T-helper 2 cell (primary cell): ENCODE measurements at regions not wholly inside any gene's neighbourhood (a gene's known extent, or its start where the extent isn't known, plus 50 kb on each side); places are given as distances from the start of the nearest gene placed in this dataset.

Experiments used
- DNase-seq, 5 experiments: peaks; one replicate each; pipeline versions ENCODE4 v3.0.0 to v3.0.0-alpha.2; 2012 to 2022

DNA sequence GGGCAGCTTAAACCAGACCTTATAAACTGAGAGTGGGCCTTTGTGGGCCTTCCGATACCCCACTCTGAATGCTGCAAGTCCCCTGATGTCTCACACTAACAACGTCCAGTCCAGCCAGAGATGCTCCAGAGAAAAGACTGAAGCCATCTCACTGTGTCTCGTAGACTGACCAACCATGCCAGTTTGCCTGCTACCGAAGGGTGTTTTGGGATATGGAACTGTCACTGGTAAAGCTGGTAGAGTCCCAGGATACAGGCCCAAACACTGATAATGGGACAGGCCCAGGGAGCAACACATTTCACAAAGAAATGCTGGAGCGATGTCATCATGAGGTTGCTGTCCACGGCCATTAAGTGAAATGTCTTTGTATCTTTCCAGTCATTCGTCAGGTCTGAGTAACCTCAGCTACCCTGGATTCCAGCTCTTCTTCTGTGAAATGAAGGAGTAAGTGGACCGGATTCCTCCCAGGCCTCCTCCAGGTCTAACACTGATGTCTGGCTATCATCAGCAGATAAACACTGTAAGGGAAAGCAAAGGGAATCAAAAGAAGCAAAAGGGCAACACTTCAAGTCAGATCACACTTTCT is 81.6 kb downstream of the SLC5A7 start:
- no peak for DNase-seq

DNA sequence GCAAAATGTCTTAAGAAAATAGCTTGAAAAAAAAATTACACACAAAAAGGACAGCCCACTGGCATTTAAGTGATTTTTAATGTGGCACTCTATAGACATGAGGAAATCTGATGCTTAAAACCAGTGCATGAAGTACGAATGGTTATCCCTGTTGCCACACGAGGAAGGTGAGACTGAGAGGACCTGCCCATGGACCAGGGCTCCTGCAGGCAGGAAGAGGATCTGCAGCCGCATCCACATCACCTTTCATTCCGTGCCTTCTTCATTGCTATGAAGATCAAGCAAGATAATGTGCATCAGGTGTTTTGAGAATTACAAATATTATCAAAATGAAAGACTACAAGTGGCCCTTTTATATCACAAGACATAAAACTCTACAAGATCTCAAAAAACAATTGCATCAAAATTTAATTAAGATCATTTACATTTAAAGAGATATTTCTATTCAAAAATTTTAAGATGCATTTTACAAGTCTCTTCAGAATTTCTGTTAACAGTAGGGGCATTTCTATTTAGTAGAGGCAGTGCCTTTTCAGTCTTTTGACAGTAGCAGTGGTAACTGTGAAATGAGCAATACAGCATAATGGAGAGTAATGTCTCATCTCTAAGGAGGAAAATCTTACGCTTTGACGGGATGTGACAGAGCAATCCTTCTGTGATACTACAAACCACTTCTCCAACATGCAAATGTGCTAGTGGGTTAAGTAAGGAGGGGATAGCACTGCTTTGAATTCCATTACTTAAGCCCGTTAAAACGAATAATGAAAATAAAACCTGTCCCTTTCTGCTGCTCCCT is 83.4 kb downstream of the SLC5A7 start:
- no peak for DNase-seq

DNA sequence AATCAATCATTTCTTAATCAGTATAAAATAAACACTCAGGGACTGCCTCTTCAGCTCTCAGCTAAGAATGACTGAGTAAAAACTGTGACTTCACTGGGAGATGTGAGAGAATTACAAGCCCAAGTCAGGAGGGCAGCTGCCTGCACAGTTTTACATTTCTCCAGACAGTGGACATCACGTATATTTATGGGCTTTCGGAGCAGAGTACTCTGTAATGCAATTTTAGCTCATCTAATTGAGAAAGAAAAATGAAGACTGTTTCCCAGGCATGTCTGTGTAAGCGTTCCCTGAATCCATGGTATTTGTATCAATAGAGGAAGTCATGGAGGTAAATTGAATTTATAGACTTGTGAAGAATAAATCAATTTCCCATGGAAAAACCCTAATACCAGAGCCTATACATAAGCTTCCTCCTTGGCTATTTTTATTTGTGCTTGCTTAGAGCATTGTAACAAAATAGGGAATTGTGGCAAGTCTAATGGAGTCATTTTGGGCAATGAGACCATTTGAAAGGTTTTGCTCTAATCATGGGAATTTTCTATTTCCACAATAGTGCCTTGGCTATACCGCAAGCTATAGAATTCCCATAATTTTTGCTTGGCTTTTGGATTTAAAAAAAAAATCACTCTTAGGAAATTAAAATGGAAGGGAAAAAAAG is 87.2 kb downstream of the SLC5A7 start:
- DNase-seq, result no peak

DNA sequence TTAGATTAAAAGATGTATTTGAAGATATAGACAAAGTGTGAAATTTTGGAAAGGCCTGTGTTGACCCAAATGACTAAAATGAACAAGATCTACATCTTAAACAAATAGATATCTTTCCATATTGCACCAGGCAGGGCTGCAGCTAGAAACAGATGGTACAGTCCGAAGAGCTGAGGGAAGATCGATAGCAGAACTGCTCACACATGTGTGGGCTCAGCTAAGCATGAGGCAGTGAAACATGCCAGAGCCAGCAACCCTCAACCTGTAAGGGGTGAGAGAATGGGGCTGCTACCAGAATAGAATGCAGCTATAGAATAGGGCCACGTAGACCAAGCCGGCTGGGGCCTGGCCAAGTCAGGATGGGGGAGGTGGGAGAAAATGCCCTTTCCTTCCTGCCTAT is 87.8 kb downstream of the SLC5A7 start:
- DNase-seq, result no peak

DNA sequence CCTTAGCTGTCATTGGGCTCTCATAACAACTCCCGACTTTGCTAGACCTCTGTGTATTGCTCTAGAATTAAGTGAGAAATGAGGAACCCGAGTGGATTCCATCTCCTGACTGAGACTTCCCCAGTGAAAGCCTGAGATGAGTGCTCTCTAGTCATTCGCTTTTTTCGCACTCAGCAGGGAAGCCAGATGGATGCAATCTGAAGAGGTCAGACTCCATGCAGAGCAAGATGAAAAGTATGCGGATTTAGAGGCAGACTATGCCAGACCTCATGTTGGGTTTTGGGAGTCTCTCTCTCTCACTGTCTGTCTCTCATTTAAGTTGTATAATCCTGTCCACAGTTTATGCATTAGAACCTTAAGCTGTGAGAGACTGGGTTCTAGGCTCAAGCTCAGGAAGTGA is 88.6 kb downstream of the SLC5A7 start:
- no peak for DNase-seq

DNA sequence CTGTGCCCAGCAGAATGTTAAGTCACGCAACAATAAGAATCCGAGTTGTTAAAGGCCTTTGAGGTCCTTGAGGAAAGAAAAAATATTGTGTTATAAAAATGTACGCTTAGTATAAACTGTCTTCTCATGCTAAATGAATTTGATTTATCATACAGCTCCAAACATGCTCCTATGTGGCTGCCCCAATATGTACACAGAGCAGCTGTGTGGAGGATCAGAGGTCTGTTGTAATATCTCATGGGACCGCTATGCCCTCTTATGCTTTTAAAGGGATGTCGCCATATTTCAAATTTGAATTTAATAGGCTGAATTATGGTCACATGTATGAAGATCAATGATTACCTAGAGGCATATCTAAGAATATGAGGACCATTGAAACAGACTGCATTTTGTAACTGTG is 90.2 kb downstream of the SLC5A7 start:
- DNase-seq, result no peak

DNA sequence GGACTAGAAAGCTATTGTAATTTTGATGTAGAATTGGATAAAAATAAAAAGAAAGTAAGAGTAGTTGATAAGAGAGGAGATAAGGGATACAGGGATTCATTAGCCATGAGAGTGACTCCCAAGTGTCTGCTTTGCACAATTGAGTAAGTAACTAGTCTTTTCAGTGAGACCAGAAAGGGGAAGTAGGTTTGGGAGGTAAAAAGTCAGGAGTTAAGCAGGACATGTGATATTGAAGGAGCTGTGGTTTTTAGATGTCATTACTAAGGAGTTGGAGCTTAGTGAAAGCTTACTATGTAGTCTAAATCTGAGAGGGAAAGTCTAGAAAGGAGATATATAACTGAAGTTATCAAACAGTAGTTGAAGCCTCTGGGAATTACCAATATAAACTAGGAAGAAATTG is 93.4 kb downstream of the SLC5A7 start:
- DNase-seq, result no peak

DNA sequence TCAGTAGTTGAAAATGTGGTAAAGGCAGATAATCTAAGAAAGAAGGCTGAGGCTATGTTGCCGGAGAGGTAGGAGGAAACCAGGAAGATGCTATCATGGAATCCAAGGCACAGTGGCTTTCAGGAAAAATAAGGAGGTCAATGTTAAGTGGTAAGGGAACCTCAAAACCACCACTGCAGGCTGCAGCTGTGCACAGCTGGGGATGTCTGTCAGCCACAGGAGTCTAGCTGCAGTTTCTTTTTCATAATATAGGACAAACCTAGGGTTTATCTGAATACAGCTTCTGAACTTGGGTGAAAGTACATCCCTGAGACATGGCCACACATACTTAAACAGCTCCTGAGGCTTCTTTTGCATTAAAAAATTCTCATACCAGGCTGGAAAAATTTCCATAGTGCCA is 93.9 kb downstream of the SLC5A7 start:
- DNase-seq, result no peak

DNA sequence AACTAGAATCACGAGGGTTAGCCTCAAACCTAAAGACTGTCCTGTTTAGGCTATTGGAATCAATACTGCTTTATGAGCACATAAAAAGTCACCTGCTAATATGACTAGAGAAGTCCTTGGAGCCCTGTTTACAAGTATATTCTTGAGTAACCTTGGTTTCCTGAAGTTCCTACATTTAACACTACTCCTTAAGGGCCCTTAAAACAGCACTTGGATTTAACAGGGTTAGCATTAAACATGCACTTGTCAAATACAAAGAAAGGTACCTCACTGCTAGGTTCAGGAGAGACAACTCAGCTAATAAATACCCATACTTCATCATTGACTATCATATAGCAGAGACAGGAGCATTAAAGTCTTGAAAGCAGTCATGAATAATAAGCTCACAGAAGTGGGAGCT is 96.7 kb downstream of the SLC5A7 start:
- no peak for DNase-seq

DNA sequence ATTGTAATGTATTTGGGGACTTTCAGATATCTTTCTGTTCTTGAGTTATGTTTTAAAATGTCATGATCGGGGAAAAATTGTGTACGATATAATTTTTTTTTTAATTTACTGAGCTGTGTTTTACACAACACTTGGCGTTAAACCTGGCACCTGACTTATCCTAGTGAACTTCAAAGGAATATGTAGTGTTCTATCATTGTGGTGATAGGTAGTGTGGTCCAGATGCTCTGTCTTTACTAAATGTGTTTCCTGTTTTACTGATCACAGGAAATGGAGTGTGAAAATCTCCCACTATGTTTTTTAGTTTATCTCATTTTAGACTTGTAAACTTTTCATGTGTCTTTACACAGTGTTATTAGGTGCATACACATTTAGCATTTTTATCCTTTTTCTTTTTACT is 98.0 kb downstream of the SLC5A7 start:
- DNase-seq, result no peak

DNA sequence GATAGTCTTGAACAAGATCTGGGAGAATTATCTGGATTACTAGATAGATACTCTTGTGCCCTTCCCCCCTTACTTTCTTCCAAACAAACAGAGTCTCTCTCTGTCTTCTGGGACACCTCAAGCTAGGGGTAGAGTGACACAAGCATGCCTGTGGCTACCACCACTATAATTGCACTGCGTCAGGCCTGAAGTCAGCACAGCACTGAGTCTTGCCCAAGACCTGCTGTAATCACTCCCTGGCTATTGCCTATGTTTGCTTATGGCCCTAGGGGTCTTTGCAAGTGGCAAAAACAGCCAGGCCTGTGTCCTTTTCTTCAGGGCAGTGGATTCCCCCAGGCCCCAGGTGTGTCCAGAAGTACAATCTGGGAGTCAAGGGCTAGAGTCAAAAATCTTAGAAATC is 106.6 kb downstream of the SLC5A7 start:
- no peak for DNase-seq

DNA sequence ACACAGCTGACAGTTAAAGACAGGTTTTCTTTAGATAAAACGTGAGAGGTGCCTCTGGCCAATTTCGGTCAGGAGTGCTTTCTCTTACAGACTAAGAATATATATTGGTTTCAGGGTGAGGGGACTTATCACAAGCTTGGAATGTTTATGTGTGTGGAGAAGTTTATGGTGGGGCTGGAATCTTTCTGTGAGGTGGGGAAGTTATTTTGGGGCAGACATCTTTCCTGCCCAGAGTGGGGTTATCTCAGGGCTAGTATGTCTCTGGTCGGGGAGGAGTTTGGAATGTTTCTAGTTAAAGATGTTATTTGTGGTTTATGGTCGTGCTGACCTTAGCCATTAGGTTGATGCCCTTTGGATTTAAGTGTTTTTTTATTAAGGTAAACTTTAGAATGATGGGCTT is 115.2 kb downstream of the SLC5A7 start:
- DNase-seq, result no peak

DNA sequence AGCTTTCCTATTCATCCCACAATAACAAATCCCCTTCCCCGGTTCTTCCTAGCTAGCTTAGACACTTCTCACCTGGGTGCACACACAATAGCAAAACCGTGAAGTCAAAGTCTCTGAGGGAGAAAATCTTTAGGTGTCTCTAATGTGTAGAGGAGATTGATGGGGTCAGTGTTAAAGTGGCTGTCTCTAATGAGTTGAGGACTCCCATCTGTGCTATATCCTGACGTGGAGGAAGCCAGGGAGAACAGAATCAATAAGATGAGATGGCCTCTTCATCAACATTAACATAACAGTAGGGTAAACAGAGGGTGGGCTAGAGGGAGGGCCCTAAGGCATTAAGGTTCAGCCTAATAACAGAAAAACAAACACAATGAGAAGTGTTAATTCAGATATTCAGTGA is 120.4 kb downstream of the SLC5A7 start:
- no peak for DNase-seq

DNA sequence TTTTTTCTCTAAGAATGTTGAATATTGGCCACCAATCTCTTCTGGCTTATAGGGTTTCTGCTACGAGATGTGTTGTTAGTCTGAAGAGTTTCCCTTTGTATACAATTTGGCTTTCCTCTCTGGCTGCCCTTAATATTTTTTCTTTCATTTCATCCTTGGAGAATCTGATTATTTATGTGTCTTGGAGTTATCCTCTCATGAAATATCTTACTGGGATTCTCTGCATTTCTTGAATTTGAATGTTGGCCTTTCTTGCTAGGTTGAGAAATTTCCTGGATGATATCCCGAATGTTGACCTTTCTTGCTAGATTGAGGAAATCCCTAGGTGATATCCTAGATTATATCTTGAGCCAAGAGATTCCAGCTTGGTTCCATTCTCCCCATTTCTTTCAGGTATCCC is 125.6 kb downstream of the SLC5A7 start:
- DNase-seq, result no peak

DNA sequence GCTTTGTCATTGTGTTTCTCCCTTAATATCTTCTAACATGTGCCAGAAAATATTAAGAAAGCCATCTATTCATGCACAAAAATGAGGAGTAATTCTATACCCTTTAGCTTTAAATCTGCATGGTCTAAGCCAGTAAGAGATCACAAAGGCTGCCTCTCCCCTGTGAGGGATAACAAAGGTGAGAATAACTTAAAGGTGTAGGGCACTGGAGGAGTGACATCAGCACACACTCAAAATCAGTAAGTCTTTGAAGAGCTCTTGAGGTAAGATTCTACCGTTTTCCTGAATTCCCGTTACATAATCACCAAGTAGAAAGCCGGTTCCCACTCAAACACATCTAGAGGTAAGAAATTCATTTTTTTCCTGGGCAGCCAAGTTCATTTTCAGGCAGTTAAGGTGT is 123.9 kb upstream of the SULT1C3 start:
- no peak for DNase-seq

DNA sequence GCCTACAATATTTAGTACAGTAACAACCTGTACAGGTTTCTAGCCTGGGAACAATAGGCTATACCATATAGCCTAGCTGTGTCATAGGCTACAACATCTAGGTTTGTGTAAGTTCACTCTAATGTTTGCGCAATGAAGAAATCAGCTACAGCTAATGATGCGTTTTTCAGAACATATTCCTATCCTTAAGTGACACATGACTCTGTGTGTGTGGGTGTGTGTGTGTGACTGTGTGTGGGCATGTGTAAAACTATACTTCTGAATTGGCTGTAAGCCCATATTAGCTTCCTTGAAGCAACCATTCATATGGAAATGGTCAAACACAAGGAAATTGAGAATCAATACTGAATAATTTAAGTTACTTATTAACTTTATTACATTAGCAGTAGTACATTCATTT is 120.8 kb upstream of the SULT1C3 start:
- DNase-seq, result no peak

DNA sequence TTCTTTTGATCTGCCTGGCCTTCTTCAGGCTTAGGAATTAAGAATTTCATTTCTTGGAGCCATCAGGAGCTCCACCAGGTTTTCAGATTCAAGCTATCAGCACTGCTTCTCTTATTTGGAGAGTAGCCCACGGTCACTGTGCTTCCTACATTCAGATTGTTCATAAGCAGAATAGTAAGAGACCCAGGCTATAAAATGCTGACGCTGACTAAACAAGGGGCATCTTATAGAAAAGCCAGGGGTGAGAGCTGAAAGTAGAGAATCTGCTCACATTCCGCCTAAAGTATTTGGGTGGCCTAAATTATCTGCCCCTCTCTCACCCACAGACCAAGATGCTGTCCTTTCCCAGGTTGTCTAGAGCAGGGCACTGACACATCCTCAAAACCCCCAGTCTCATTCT is 120.3 kb upstream of the SULT1C3 start:
- DNase-seq, result no peak

DNA sequence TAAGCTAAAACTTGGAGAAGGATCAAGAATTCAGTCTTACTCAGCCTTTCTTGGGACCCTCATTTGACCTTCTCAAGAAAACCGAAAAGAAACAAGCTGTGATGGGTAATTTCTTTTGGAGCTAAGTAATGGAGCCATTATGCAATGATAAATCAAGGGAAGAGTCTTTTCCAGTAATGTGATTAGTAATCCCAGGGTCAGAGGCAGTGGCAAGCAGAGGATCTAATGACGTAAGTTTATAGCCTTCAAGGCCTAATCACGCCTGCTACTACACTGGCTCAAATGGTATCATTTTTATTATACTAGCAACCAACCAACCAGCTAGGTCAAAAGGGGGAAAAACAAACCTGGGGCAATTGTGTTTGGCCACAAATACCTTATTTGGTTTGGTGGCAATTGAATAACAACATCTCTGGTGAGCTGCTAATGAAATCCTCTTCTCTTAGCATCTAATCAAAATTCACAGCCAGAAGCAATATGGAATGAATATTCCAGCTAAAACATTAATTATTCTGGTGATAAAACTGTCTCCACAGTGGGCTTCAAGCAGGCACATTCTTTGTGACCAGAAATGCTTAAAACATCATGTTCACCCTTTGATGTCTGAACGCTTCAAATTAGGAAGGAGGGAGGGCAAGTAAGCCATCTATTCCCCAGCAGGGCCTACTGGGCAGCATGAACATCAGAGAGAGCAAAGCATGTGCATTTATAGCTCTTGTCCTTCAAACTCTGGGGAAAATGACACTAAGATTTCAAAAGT is 114.9 kb upstream of the SULT1C3 start:
- DNase-seq, result no peak

DNA sequence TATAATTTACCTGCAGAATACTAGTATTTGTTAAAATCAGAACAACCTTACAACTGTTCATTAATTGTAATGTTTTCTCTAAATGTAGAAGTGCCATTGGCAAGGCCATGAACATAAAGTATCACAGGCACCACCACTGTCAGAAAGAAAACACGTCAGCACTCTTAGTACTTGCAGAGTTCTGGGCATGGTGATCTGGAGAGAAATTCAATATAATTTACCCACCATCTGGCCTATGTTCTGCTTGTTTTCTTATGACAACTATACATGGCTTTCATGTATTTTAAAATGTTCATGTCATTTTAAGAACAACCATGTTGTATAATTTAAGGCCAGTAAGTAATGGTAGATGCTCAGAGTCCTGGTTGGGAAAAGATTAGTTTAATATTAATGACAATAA is 114.2 kb upstream of the SULT1C3 start:
- no peak for DNase-seq

DNA sequence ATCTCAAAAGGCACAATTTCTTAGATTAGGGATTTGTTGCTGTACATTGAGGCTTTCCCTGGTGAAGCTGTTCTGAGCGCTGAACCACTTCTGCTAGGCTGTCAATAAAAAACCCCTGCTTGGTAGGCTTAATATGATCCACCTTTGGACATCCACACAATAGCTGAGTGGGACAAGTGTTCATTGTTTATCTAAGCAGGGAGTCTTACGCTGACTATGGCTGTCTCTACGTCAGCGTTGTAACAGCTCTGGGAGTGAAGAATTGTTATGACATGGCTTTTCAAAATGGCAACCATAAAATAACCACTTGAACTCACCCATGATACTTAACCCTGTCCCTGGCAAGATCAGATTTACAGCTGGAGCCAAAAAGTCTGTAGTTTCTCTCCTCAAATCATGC is 111.5 kb upstream of the SULT1C3 start:
- no peak for DNase-seq

DNA sequence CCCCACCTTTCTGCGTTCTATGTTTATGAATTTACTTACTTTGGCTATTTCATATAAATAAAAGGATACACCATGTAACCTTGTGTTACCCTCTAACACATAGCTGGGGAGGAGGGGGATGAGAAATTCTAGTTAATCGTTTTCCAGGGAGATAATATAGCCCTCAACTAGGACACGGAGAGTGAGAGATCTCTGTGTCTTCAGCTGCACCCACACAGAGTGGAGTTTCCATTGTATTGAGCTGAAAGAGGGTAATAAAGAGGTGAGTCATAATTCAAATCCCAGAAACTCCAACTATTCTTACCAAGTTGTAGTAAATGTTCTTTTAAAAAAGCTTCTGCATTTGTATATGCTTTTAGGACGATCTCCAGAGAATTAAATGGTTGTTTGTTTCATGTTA is 110.1 kb upstream of the SULT1C3 start:
- no peak for DNase-seq

DNA sequence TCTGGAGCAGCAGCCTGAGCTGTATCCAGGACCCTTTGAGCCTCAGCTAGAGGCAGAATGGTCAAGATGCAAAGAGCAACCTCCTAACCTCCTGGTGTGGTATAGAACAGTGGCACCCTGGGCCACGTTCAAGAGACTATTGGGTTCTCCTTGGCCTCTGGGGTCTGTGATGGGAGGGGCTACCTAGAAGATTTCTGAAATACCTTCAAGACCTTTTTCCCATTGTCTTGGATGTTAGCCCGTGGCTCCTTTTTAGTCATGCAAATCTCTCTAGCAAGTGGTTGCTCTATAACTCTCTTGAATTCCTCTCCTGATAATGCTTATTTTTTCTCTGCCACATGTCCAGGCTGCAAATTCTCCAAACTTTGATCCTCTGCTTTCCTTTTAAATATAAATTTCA is 106.3 kb upstream of the SULT1C3 start:
- DNase-seq, result no peak

DNA sequence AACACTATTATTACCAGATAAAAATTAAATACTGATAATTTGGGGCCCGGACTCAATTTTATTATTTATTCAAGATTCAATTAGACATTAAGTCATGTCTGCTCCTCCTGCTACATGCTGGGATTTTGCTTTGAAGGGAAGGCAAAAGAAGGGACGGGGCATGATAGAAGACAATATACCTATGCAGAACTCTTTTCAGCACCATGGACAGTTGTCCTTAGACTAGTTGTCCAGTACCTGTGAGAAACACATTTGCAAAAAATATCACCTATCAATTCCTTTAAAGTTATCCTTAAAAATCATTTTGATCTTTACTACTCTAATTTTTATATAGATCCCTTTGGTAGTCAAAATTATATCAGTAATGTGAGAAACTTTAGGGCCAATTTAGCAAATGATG is 100.2 kb upstream of the SULT1C3 start:
- peak in 1 of 5 experiments; percentile 15 for DNase-seq
